Nucleus accumbens (tissue), 56 donors: ENCODE measurements at regions not wholly inside any gene's neighbourhood (a gene's known extent, or its start where the extent isn't known, plus 50 kb on each side); places are given as distances from the start of the nearest gene placed in this dataset.
"Not testable (repeated sequence)": the region's sequence is repeated elsewhere in the genome, so short reads cannot be mapped to it uniquely, and the experiment has no call there.

ENCODE experiments used
- DNase-seq, 56 donors: peaks; one replicate each; lab custom pipeline; 2025; lab: John Stamatoyannopoulos, UW

GRCh38 chr6:153984811-153985210, 54.2 kb upstream of the OPRM1 start:
- DNase-seq, result no peak

DNA sequence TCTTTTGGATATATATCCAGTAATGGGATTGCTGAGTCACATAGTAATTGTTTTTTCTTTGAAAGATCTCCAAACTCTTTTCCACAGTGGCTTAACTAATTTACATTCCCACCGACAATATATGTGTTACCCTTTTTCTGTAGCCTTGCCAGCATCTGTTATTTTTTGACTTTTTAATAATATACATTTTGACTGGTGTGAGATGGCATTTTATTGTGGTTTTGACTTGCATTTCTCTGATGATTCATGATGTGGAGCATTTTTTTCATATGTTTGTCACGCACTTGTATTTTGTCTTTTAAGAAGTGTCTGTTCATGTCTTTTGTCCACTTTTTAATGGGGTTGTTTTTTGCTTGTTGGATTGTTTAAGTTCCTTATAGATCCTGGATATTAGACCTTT, 58.9 kb upstream of the OPRM1 start:
- DNase-seq, result no peak

- DNase-seq, result not testable (repeated sequence)
Measured at GRCh38 chr6:153978911-153979548, 60.0 kb upstream of the OPRM1 start.

- no peak for DNase-seq
Measured at GRCh38 chr6:153976921-153977693, 61.9 kb upstream of the OPRM1 start.

- no peak for DNase-seq
Measured at GRCh38 chr6:153966001-153966400, 73.0 kb upstream of the OPRM1 start.

DNA sequence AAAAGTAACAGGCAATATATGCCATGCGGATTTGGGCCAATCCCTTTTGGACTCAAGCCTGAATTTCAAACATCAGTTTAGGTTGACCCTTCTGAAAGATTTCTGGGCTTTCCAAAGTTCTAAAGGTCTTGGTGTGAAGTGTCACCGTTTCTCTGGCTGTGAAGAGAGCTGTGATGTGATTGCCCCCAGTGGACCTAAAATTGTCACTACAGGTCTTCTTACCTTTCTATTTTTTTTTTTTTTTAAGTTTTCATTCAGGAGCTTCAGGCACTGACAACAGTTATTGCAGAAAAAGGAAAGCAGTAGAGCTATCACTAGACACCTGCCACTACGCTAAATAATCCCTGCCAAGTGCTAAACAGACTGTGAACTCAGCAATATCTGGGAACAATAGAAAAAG, 75.7 kb upstream of the OPRM1 start:
- DNase-seq, result no peak

- no peak for DNase-seq
Measured at GRCh38 chr6:153962555-153962954, 76.5 kb upstream of the OPRM1 start.

- no peak for DNase-seq
Measured at GRCh38 chr6:153960741-153961140, 78.3 kb upstream of the OPRM1 start.

- DNase-seq, result no peak
Measured at GRCh38 chr6:153960281-153960680, 78.8 kb upstream of the OPRM1 start.

DNA sequence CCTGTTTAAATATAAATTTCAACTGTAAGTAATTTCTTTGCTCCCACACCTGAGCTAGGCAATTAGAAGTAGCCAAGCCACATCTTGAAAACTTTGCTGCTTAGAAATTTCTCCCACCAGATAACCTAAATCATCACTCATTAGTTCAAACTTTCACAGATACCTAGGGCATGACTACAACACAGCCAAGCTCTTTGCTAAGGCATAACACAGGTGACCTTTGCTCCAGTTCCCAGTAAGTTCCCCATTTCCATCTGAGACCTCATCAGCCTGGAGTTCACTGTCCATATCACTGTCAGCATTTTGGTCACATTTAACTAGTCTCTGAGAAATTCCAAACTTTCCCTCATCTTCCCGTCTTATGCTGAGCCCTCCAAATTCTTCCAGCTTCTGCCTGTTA, 79.8 kb upstream of the OPRM1 start:
- DNase-seq, result no peak

DNA sequence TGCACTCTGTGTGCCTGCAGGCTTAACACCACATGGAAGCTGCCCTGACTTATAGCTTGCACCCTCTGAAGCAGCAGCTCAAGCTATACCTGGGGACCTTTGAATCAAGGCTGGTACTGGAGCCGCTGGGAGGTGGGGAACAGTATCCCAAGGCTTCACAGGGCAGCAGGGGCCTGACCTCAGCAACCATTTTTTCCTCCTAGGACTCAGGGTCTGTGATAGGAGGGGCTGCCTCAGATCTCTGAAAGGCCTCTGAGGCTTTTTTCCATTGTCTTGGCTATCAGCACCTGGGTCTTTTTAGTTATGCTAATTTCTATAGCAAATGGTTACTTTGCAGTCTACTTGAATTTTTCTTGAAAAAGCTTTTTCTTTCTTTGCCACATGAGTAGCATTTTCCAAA, 80.2 kb upstream of the OPRM1 start:
- DNase-seq, result no peak

DNA sequence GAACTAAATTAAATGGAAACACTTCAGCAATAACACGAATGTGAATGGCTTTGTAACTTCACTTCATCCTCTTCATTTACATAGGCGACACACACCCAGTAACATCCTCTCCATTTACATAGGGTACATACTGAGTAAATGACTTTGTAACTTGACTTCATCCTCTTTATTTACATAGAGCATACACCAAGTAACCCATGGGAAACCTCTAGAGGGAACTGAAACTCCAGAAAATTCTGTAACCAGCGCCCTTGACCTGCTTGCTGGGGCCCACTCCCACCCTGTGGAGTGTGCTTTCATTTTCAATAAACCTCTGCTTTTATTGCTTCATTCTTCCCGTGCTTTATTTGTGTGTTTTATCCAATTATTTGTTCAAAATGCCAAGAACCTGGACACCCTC, 81.6 kb upstream of the OPRM1 start:
- DNase-seq, result no peak

GRCh38 chr6:153956808-153957207, 82.2 kb upstream of the OPRM1 start:
- DNase-seq, result no peak

DNA sequence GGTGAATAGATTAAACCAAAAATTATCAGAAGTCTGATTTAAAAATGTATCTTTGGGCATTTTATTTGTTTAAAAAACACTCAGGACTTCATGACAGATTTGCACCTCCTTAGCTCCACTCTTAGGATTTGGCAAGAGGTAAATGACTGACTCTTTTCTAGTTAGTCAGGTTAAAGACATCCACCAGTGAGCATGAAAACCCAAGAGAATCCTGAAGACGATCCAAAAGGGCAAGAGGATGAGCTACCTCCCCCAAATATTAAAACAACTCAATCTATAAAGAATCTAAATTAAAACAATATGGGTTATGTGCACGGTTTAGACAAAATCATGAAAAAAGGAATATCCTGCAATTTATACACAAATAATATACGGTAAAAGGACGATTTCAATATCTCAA, 89.4 kb upstream of the OPRM1 start:
- DNase-seq, result no peak

DNA sequence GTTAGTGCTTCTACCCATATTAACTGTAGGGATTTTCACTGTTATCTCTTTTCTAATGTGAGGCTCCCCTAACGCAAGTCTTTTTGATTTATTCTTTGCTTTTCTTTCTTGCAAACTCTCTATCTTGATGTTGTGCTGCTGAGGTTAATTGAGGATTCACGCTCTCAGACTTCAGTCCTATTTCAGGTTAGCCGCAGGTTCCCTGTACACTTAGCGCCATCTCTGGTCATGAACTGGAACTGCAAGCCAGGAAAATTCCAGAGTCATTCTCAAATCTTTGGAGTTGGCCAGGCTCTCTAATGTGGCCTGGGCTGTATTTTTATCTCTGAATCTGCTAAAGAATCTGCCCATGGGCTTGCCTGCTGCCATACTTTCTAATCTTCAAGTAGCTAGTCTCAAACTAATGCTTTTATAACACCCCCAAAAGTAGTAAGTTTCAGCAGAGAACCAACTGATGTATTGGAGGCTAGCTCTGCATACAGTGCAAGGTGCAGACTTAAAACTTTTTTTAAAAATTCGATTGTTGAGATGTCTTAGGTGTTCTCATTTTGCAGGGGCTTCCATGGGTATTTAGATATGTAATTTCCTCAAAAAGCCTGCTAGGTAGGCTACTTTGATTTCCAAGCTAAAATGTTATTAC, 91.1 kb upstream of the OPRM1 start:
- peak in 12 of 56 donors; percentile 1 to 41 (median 2) for DNase-seq

GRCh38 chr6:153944201-153944600, 94.8 kb upstream of the OPRM1 start:
- DNase-seq, result no peak

DNA sequence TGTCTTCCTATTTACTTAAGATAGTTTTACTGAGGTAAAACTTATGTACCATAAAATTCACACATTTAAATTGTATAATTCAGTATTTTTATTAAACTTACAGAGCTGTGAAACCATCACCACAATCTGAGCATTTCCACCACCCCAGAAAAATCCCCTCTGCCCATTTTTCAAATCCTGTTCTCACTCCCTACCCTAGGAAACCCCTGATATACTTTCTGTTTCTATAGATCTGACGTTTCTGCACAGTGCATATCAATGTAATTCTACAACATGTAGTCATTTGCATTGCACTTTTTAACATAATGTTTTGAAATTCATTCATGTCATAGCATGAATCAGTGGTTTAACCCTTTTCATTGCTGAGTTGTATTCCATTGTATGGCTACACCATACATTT, 96.7 kb upstream of the OPRM1 start:
- DNase-seq, result no peak

DNA sequence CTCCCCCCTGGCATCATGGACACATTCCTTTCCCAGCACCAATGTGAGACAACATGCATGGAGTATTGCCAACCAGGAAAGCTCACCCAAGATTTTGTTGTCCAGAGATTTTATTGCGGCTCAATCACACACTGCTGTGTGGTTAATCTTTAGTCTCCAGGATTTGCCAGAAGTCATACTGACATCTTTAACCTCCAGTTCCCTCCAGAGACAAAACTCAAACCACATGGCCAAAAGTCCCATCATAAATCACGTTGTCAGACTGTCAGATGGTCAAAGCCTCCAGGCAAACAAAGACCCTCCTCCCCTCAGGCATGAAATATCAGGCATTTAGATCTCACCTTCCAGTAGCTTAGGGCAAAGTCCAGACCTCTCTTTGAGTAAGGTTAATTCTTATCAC, 97.3 kb upstream of the OPRM1 start:
- DNase-seq, result no peak

DNA sequence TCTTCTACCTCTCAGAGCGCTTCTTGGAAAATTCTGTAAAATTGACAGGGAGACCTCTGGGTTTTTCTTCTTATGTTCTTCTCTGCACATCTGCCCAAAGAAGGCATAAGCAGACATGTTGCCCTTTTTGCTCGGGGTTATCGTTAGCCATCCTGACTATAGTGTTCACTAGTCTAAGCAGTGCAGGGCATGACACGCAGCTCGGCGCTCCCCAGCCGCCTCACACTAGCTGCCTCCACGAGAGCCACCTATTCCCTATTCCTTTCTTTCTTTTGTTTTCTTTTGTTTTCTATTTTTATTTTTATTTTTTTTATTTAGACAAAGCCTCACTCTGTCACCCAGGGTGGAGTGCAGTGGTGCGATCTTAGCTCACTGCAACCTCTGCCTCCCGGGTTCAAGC, 100.2 kb upstream of the OPRM1 start:
- DNase-seq, result no peak

GRCh38 chr6:153931431-153931830, 107.6 kb upstream of the OPRM1 start:
- no peak for DNase-seq

DNA sequence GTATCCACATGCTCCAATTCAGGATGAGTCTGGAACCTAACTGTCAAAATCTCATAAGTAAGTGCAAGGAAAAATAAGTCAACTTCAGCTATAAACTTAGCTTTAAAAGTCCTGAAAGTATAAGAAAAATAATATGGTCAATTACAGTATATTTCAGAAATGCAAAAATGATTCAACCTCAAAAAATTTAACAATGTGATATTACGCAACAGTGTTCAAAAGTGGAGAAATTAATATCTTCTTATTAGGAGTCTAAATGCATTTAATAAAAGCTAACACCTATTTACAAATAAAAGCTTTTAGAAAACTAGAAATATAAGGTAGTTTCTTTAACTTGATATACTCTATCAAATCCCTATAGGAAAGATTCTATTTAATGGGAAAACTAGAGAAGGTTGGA, 111.2 kb upstream of the OPRM1 start:
- no peak for DNase-seq
